Left ventricle myocardium inferior (tissue), 1 donor: ENCODE measurements at regions not wholly inside any gene's neighbourhood (a gene's known extent, or its start where the extent isn't known, plus 50 kb on each side); places are given as distances from the start of the nearest gene placed in this dataset.

ENCODE experiments used
- DNase-seq: peaks from one replicate; pipeline ENCODE4 v3.0.0-alpha.2; 2020
- H3K27ac ChIP-seq: fragments of 200-600 bp; replicated peaks from 2 replicates; pipeline ENCODE4 v1.8.0; 2021
- H3K27me3 ChIP-seq: fragments of 200-600 bp; 2 replicates; pipeline ENCODE4 v1.8.0; 2021; ENCODE audit warnings: low read depth
- H3K36me3 ChIP-seq: fragments of 200-600 bp; 2 replicates; pipeline ENCODE4 v1.8.0; 2021
- H3K4me1 ChIP-seq: fragments of 200-600 bp; 2 replicates; pipeline ENCODE4 v1.8.0; 2021
- H3K4me3 ChIP-seq: fragments of 200-600 bp; 2 replicates; pipeline ENCODE4 v1.8.0; 2021; ENCODE audit warnings: mild to moderate bottlenecking, moderate library complexity
- H3K9me3 ChIP-seq: fragments of 200-600 bp; replicated peaks from 2 replicates; pipeline ENCODE4 v1.8.0; 2021
- intact Hi-C: fragments of 100-400 bp; cut with micrococcal nuclease; formaldehyde crosslinking; loops from one replicate; pipeline ENCODE4 v1.11.0; 2022
- TF ChIP-seq, protein P1 (sequence below): fragments of 200-600 bp; IDR thresholded peaks from 2 replicates; pipeline ENCODE4 v1.8.0; 2021; ENCODE audit warnings: antibody characterized with exemption, mild to moderate bottlenecking, borderline replicate concordance
- donor health status: DM: no; HTN: yes; CAD: no; lungs with severe emphysema.

DNA sequence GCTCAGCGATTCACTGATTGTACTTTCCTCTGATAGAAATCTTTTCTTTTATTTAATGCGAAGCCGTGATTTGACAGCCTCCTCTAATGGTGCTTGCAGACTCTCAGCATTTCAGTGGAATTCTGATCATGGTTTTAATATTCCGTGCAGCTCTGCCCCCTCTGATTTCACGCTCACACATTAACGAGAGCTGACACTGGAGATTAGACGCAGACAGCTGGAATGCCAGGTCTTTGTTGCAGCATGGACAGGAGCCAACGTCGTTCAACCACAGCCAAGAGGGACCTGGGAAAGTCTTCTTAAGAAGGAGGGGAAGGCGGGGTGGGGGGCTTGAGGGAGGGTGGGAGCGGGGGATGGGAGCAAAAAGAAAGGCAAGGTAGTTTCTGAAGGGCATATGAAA lies 186.4 kb downstream of the BLID start:
- TF ChIP-seq, protein P1, sequence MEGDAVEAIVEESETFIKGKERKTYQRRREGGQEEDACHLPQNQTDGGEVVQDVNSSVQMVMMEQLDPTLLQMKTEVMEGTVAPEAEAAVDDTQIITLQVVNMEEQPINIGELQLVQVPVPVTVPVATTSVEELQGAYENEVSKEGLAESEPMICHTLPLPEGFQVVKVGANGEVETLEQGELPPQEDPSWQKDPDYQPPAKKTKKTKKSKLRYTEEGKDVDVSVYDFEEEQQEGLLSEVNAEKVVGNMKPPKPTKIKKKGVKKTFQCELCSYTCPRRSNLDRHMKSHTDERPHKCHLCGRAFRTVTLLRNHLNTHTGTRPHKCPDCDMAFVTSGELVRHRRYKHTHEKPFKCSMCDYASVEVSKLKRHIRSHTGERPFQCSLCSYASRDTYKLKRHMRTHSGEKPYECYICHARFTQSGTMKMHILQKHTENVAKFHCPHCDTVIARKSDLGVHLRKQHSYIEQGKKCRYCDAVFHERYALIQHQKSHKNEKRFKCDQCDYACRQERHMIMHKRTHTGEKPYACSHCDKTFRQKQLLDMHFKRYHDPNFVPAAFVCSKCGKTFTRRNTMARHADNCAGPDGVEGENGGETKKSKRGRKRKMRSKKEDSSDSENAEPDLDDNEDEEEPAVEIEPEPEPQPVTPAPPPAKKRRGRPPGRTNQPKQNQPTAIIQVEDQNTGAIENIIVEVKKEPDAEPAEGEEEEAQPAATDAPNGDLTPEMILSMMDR, result no peak
- H3K4me1 ChIP-seq, result peaks cover 19% of the 10 kb centered on the region
- DNase-seq, result peak; percentile 28
- H3K27me3 ChIP-seq, result no peaks in the 10 kb centered on the region
- intact Hi-C loops, result no loop called here
- peak overlapping the region; percentile 60 for H3K4me3 ChIP-seq
- H3K36me3 ChIP-seq, result no peaks in the 10 kb centered on the region
- H3K27ac ChIP-seq, result peak overlapping the region; percentile 50
- no peaks in the 10 kb centered on the region for H3K9me3 ChIP-seq

DNA sequence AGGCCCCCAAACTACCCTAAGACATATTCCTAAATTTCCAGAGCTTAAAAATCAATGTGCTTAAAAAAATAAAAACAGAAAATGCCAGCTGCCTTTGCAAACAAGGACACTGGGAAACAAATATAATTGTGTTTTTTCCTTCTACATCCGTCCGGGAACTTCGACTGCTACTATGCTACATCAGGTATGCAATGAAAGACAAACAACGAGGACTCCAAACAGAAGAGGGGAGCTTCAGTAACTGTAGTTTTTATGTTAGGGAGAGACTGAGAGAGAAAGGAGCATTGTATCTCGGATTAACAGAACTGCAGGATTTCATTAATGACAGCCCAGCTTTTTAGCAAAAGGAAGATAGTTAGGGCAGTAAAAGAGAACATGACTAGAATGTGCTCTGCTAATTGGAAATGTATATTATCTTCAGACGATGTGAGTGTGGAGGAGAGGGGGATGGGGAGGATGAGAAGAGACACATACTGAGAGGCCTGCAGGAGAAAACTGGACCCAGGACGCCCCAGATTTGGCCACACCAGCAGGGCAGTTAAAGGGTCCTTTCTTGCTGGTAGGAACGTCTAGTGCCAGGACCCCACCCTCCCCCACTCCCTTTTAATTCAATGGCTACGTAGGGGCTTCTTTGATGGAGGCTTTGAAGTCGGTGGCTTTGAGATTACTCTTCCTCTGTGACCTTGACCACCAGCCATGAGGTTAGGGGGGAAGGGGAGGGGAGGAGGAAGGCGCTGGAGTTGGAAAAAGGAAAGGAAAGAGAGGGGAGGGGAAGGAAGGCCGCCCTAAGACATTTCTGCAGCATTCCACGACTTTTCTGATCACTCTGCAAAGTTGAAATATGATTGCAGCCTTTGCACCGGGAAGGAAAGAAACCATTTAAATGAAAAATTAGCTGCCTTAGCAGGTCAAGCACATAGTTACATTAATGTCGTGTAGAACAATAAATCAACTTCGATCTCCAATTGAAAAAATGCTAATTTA lies 187.1 kb downstream of the BLID start:
- Histone ChIP-seq H3K27ac (peak overlapping the region; percentile 50), H3K4me3 (peak overlapping the region; percentile 60), H3K4me1 (peaks cover 19% of the 10 kb centered on the region), H3K9me3 (no peaks in the 10 kb centered on the region), H3K27me3 (no peaks in the 10 kb centered on the region), H3K36me3 (no peaks in the 10 kb centered on the region)
- TF ChIP-seq, protein P1, result no peak
- intact Hi-C loops, result no loop called here
- no peak for DNase-seq

DNA sequence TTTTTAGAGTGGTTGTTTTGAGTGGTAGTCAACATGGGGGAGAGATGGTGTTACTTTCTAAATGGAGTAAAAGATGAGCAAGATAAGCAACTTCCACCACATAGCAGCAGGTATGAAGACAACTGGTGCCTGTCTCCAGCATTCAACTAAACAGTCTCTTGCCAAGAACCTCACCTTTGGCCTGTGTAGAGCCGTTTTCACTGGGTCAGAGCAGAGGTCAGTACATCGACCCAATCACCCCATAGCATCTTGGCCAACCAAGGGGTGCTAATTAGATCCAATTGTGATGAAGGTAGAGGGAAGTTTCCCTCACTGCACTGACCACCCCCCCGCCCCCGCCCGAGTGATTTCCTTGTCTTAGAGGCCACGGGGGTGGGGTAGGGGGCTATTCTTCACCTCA lies 188.2 kb downstream of the BLID start:
- Histone ChIP-seq H3K9me3 (no peaks in the 10 kb centered on the region), H3K4me3 (no peak overlapping the region), H3K27ac (no peak overlapping the region), H3K36me3 (no peaks in the 10 kb centered on the region), H3K27me3 (no peaks in the 10 kb centered on the region), H3K4me1 (peaks cover 19% of the 10 kb centered on the region)
- TF ChIP-seq, protein P1, result no peak
- no peak for DNase-seq
- intact Hi-C loops, result no loop called here

DNA sequence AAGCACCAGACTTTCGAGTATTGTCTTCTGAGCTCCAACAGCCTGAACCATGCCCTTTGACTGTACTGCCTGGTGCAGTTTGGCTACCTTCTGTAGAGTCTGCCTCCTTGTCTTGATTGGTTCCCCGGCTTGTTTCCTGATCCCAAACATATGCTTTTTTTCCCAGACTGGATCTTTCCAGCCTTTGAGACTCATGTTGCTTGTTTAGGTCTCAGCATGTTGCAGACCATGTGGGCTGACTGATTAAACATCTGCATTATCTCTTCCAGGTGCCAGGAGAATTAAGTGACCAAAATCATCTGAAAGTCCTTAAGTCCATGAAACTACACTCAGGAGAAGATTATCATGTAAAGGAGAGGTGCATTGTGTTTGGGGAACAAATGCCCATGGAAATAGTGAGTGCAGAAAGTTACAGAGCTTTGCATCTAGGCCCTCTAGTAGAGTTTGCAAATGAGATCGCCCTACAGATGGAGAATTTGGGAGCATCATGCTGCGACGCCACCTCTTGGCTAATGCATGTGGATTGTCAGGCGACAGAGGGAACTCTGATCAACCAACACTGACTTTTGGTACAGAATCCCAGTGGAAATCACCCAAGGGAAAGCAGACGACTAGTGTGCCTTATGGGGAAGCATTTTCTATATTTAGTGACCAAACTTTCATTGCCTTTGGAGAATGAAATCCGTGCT lies 188.8 kb downstream of the BLID start:
- Histone ChIP-seq H3K36me3 (no peaks in the 10 kb centered on the region), H3K27me3 (no peaks in the 10 kb centered on the region), H3K27ac (no peak overlapping the region), H3K9me3 (no peaks in the 10 kb centered on the region), H3K4me3 (no peak overlapping the region), H3K4me1 (peaks cover 19% of the 10 kb centered on the region)
- DNase-seq, result no peak
- TF ChIP-seq, protein P1, result no peak
- intact Hi-C loops, result no loop called here

DNA sequence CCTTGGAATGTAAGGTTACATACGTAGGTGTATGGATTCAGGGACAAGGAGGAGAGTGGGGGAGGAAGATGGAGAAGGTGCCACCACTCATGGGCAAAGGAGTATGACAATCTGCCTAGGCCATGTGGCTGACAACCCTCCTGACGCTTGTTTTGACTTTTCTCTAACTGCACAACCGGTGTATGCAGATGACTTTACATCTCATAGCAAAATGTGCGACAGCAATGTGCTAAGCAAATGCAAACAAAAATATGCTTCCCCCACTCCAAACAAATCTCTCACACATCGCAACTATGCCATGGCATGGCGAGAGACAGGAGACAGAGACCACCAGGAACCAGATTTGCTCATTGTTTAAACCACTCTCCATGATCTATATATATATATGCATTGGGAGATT lies 191.8 kb downstream of the BLID start:
- H3K4me3 ChIP-seq, result no peak overlapping the region
- no peak overlapping the region for H3K27ac ChIP-seq
- no peaks in the 10 kb centered on the region for H3K36me3 ChIP-seq
- H3K4me1 ChIP-seq, result peaks cover 5% of the 10 kb centered on the region
- intact Hi-C loops, result no loop called here
- no peaks in the 10 kb centered on the region for H3K9me3 ChIP-seq
- DNase-seq, result no peak
- TF ChIP-seq, protein P1, result no peak
- H3K27me3 ChIP-seq, result no peaks in the 10 kb centered on the region
